ENCODE measurements at regions not wholly inside any gene's neighbourhood (a gene's known extent, or its start where the extent isn't known, plus 50 kb on each side); places are given as distances from the start of the nearest gene placed in this dataset.

- Histone ChIP-seq H4K20me1 (ENCODE audit: insufficient read depth, poor library complexity, severe bottlenecking) (no peaks in the 10 kb centered on the region), H3K9me2 (replicated peaks; ENCODE audit: insufficient read depth) (no peaks in the 10 kb centered on the region), H2AFZ (no peak overlapping the region), H3K4me3 (no peak overlapping the region), H3K4me2 (no peak overlapping the region), H3K9me3 (ENCODE audit: low read depth) (no peaks in the 10 kb centered on the region), H3K4me1 (ENCODE audit: insufficient read depth) (no peaks in the 10 kb centered on the region), H3K27me3 (no peaks in the 10 kb centered on the region), H3K36me3 (replicated peaks; ENCODE audit: insufficient read depth, low read depth) (no peaks in the 10 kb centered on the region), H3K79me2 (no peaks in the 10 kb centered on the region), H3K27ac (no peak overlapping the region)
- 79% methylated on average over 1 of the region's 1 CpG for WGBS (ENCODE audit: low lambda C conversion rate, missing lambda C conversion rate)
- DNase-seq (ENCODE audit: low spot score), result no peak
- TF ChIP-seq EZH2phosphoT487 (IDR thresholded peaks at IDR 0.05; ENCODE audit: low read depth, severe bottlenecking, unreplicated experiment), result no peak
- TF ChIP-seq, protein P1, sequence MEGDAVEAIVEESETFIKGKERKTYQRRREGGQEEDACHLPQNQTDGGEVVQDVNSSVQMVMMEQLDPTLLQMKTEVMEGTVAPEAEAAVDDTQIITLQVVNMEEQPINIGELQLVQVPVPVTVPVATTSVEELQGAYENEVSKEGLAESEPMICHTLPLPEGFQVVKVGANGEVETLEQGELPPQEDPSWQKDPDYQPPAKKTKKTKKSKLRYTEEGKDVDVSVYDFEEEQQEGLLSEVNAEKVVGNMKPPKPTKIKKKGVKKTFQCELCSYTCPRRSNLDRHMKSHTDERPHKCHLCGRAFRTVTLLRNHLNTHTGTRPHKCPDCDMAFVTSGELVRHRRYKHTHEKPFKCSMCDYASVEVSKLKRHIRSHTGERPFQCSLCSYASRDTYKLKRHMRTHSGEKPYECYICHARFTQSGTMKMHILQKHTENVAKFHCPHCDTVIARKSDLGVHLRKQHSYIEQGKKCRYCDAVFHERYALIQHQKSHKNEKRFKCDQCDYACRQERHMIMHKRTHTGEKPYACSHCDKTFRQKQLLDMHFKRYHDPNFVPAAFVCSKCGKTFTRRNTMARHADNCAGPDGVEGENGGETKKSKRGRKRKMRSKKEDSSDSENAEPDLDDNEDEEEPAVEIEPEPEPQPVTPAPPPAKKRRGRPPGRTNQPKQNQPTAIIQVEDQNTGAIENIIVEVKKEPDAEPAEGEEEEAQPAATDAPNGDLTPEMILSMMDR (IDR thresholded peaks at IDR 0.05; ENCODE audit: poor library complexity), result no peak
- no peak for TF ChIP-seq EZH2 (IDR thresholded peaks at IDR 0.05; ENCODE audit: borderline replicate concordance)
These were observed 77.2 kb downstream of the MRPS30 start for GRCh38 chr5:44885903-44886302.

DNA sequence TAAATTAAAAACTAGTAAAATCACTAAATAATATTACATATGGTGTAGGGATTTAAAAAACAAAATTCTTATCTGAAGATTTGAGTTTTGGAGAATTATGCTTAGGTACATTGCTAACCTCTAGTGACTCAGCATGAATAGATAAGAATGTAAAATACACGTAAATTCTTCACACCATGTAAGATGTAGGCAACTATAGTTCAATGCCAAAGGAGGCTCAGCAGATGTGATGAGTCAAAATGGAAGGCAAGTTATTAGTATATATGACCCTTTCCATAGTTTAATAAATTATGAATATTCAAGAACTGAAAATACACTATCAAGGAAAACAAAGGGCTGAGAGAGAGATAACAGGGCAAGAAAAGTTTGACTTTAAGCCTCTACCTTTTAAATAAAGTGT lies 79.0 kb downstream of the MRPS30 start:
- Histone ChIP-seq H3K27ac (no peak overlapping the region), H4K20me1 (ENCODE audit: insufficient read depth, poor library complexity, severe bottlenecking) (no peaks in the 10 kb centered on the region), H3K4me3 (no peak overlapping the region), H3K9me2 (replicated peaks; ENCODE audit: insufficient read depth) (no peaks in the 10 kb centered on the region), H2AFZ (no peak overlapping the region), H3K36me3 (replicated peaks; ENCODE audit: insufficient read depth, low read depth) (no peaks in the 10 kb centered on the region), H3K9me3 (ENCODE audit: low read depth) (no peaks in the 10 kb centered on the region), H3K79me2 (no peaks in the 10 kb centered on the region), H3K27me3 (no peaks in the 10 kb centered on the region), H3K4me1 (ENCODE audit: insufficient read depth) (no peaks in the 10 kb centered on the region), H3K4me2 (no peak overlapping the region)
- DNase-seq (ENCODE audit: low spot score), result no peak
- TF ChIP-seq, protein P1 (IDR thresholded peaks at IDR 0.05; ENCODE audit: poor library complexity), result no peak
- no peak for TF ChIP-seq EZH2phosphoT487 (IDR thresholded peaks at IDR 0.05; ENCODE audit: low read depth, severe bottlenecking, unreplicated experiment)
- no peak for TF ChIP-seq EZH2 (IDR thresholded peaks at IDR 0.05; ENCODE audit: borderline replicate concordance)
- 59% methylated on average over 1 of the region's 1 CpG for WGBS (ENCODE audit: low lambda C conversion rate, missing lambda C conversion rate)

DNA sequence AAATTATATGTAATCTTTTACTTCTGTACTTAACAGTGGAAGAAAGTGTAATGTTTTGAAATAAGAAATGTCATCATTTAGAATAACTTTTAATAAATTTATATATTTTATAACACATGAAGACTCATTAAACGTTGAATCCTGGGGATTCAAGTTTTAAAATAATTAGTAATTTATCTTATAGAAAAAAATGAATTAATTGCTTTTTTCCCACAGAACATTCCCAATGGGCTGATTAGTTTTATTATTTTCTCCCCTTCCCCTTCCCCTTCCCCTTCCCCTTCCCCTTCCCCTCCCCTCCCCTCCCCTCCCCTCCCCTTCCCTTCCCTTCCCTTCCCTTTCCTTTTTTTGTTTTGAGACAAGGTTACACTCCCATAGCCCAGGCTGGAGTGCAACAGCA lies 79.7 kb downstream of the MRPS30 start:
- Histone ChIP-seq H2AFZ (no peak overlapping the region), H3K36me3 (replicated peaks; ENCODE audit: insufficient read depth, low read depth) (no peaks in the 10 kb centered on the region), H3K4me2 (no peak overlapping the region), H3K27ac (no peak overlapping the region), H3K4me1 (ENCODE audit: insufficient read depth) (no peaks in the 10 kb centered on the region), H3K79me2 (no peaks in the 10 kb centered on the region), H3K4me3 (no peak overlapping the region), H4K20me1 (ENCODE audit: insufficient read depth, poor library complexity, severe bottlenecking) (no peaks in the 10 kb centered on the region), H3K9me3 (ENCODE audit: low read depth) (no peaks in the 10 kb centered on the region), H3K27me3 (no peaks in the 10 kb centered on the region), H3K9me2 (replicated peaks; ENCODE audit: insufficient read depth) (no peaks in the 10 kb centered on the region)
- 90% methylated on average over 1 of the region's 1 CpG for WGBS (ENCODE audit: low lambda C conversion rate, missing lambda C conversion rate)
- no peak for DNase-seq (ENCODE audit: low spot score)
- no peak for TF ChIP-seq EZH2 (IDR thresholded peaks at IDR 0.05; ENCODE audit: borderline replicate concordance)
- TF ChIP-seq EZH2phosphoT487 (IDR thresholded peaks at IDR 0.05; ENCODE audit: low read depth, severe bottlenecking, unreplicated experiment), result no peak
- TF ChIP-seq, protein P1 (IDR thresholded peaks at IDR 0.05; ENCODE audit: poor library complexity), result no peak

GRCh38 chr5:44891116-44891515 lies 82.4 kb downstream of the MRPS30 start:
- H3K4me2 ChIP-seq, result no peak overlapping the region
- no peaks in the 10 kb centered on the region for H3K36me3 ChIP-seq (replicated peaks; ENCODE audit: insufficient read depth, low read depth)
- H4K20me1 ChIP-seq (ENCODE audit: insufficient read depth, poor library complexity, severe bottlenecking), result no peaks in the 10 kb centered on the region
- DNase-seq (ENCODE audit: low spot score), result no peak
- H2AFZ ChIP-seq, result no peak overlapping the region
- no peaks in the 10 kb centered on the region for H3K79me2 ChIP-seq
- H3K9me3 ChIP-seq (ENCODE audit: low read depth), result no peaks in the 10 kb centered on the region
- H3K27ac ChIP-seq, result no peak overlapping the region
- no peaks in the 10 kb centered on the region for H3K4me1 ChIP-seq (ENCODE audit: insufficient read depth)
- H3K4me3 ChIP-seq, result no peak overlapping the region
- H3K27me3 ChIP-seq, result no peaks in the 10 kb centered on the region
- H3K9me2 ChIP-seq (replicated peaks; ENCODE audit: insufficient read depth), result no peaks in the 10 kb centered on the region
- TF ChIP-seq EZH2phosphoT487 (IDR thresholded peaks at IDR 0.05; ENCODE audit: low read depth, severe bottlenecking, unreplicated experiment) (no peak), EZH2 (IDR thresholded peaks at IDR 0.05; ENCODE audit: borderline replicate concordance) (no peak)
- TF ChIP-seq, protein P1 (IDR thresholded peaks at IDR 0.05; ENCODE audit: poor library complexity), result no peak
